HG03175 (cell line): ENCODE measurements at regions not wholly inside any gene's neighbourhood (a gene's known extent, or its start where the extent isn't known, plus 50 kb on each side); places are given as distances from the start of the nearest gene placed in this dataset.
"Not testable (repeated sequence)": the region's sequence is repeated elsewhere in the genome, so short reads cannot be mapped to it uniquely, and the experiment has no call there.

ENCODE experiments used
- ATAC-seq: cut with Tn5 transposase; IDR thresholded peaks from one replicate; pipeline ENCODE4 v1.9.1; 2021; ENCODE audit warnings: mild to moderate bottlenecking, moderate library complexity; ENCODE audit not compliant: unreplicated experiment

DNA sequence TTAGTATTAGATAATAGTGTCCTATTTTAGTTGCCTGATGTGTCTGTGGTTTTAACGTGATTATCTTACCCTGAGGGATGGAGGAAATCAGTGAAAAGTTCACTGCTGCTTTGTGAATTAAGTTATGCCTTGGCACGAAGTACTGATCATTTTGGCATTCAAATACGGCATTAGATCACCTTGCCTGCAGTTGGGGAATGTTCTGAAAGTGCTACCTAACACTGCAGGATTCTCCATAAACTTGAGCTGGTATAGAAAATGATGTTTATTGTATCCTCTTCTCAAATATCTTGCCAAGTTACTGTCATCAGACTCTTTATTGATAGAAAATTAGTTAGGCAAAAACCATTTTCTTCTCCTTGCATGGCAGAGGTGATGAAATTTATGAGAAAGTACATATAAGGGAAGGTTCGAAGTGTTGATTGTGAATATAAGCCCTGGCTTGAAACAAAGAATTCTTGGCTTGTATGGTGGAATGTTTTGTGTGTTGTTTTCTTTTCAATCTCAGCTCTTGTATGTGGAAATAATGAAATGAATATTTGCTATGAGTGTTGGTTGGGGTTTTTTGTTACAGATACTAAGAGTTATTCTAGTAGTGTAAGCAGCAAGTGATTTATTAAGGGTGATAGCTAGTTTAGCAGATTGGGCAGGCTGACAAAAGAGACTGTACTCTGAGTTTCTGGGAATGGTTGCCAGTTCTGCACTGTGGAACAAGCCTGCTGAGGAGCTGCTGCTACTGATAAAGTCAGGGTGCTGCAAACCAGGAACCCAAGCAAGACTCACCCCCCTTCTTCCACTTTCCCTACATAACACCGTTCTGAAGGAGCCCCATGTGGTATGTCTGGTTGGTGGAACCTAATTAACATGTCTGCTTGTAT is 448.3 kb downstream of the PCNX1 start:
- ATAC-seq = no peak

DNA sequence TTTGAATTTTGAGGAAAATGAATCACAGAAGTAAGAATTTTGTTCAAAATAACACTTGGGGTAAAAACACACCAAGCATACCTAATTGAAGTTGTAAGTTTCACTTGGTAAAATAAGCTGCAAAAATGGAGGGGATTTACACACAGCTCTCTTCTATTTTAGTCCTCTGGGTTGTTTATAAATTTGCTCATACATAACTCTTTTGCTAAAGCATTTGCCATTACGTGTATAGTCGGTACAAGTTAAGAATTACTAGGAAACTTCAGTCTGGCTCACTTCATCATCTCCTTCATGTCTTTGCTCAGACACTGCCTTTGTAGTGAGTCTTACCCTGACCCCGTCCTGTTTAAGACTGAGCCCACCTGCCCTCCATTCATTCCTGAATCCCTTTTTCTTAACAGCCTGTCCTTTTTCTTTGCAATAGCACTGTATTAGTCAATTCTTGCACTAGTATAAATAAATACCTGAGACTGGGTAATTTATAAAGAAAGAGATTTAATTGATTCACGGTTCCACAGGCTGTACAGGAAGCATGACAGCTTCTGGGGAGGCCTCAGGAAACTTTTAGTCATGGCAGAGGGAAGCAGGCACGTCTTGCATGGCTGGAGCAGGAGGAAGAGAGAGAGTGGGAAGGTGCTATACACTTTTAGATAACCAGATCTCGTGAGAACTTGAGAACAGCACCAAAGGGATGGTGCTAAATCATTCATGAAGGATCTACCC is 451.1 kb downstream of the PCNX1 start:
- ATAC-seq = no peak

DNA sequence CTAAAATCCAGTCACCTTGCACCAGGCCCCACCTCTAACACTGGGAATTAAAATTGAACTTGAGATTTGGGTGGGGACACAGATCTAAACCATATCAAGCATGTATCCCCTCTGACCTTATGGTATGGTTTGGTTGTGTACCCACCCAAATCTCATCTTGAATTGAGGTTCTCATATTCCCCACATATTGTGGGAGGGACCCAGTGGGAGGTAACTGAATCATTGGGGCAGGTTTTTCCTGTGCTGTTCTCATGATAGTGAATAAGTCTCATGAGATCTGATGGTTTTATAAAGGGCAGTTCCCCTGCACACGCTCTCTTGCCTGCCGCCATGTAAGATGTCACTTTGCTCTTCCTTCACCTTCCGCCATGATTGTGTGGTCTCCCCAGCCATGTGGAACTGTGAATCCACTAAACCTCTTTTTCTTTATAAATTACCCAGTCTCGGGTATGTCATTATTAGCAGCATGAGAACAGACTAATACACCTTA is 451.7 kb downstream of the PCNX1 start:
- not testable (repeated sequence) for ATAC-seq

DNA sequence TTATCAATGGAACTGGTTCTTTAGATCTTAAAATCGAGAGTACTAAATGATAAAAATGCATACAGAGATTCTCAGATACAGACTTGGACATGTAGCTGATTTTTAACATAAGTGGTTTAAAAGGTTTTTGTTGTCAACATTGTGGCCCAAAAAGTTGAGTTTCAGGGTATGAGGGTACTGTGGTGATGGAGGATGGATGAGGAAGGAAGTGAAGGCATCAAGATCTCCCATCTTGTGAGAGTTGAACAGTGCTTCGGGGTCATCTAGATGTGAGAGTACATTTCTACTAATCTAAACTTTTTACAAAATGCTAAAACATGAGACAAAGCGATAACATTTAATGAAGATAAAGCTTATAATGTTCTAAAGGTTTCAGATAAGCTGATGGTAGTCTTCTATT is 452.6 kb downstream of the PCNX1 start:
- no peak for ATAC-seq

DNA sequence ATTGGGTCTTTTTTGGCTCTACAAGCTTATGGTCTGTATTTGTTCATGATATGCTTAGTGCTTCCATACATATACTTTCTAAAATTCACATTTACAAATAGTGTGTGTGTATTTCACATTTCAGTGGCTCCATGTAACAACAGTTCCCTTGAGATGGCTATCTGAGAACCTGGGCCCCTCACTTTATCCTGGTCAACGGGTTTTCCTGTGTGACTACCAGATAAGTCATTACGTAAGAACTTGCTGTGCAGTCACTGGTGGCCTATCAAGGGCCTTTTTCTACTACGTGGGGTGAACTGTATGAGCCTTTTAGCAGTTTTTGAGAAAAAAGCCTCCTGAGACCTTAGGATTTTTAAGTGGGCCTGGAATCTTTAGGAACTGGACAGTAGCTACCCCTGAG is 454.1 kb downstream of the PCNX1 start:
- no peak for ATAC-seq

DNA sequence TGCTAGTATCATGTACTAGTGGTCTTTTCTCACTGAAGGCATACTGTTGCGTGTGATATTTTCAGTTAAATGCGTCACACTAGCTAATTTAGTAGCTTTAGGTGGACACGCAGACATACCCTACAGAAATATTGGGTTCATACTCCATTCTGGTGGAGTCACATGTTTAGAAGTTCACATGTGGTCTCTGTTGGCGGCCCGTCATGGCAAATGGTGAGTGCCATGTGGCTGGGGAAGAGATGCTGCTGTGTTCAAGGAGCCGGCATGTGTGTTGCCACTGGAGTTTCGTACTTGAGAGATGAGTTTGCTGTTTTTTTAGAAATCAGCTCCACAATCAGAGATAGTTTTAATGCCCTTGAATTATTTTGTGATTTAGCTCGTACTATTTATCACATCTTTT is 454.6 kb downstream of the PCNX1 start:
- ATAC-seq = no peak

DNA sequence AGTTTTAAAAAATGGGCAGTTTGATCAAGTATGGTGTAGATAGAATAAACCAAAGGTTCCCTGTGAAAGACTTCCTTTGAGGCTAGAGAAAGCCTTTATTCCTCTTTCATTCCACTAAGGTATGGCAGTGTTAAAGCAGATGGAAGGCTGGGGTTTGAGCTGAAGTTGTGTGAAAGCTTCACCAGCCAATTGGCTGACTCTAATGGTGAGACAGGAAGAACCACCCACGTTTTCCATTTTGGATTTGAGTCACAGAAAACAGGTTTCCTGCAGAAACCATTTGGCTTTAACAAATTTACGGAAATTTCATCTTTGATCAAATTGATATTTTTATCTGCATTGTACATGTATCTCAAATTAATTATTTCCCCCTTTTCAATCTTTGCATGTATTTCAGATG is 455.0 kb downstream of the PCNX1 start:
- no peak for ATAC-seq

DNA sequence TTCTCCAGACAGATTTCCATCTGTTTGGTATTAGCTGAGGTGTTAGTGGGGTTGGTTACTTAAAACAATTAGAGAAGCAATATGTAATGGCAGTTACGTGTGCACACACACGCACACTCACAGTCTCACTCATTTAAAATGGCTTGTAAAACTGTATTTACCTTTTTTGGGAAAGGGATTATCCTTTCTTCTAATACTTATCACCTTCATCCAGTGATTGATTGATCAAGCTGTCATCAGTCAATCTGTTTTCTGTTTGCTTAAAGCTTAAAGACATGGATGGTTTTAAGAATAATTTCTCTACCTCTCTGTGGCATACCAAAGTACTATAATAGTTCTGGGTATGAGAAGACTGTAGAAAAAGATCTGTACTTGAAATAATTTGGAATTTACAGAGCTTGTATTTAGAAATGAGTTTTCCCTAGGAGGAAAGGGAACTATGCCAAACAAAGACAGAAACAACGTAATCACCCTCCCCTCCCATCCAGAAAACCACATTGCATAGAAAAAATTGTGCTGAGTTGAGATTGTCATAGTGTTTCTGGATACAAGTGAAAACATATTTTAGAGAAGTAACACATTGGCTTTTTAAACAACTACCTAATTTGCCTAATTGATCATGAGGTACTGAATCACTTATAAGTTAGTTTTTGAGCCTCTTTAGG is 455.8 kb downstream of the PCNX1 start:
- peak; percentile 64 for ATAC-seq

DNA sequence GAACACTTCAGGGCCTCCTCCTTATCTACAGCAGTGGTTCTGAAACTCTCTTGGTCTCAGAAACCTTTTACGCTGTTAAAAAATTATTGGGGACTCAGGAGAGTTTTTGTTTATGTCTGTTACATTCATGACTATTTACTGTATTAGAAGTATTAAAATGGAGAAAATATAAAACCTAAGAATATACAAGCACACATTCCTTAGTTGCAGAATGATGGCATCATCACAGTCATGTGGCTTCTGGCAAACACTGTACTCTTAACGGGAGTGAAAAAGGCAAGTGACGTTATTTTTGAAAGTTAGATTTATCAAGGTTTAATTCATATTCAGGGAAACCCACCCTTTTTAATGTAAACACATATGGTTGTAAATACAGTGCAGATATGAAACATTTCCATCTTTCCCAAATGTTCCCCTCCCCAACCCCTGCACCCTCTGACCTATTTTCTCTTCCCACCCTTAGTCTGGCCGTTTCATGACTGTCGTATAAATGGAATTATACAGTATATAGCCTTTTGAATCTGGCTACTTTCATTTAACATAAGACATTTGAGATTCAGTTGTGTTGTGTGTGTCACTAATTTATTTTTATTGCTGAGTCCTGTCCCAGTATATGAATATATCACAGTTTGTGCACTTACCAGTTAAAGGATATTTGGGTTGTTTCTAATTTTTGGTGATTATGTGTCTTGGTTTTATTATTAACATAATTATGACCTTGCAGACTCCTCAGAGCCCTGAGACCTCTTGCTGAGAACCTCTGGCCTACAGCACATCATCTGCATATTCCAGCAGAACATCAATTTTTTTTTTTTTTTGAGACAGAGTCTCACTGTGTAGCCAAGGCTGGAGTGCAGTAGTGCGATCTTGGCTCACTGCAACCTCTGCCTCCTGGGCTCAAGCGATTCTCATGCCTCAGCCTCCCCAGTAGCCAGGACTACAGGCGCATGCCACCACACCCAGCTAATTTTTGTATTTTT is 457.0 kb downstream of the PCNX1 start:
- no peak for ATAC-seq

DNA sequence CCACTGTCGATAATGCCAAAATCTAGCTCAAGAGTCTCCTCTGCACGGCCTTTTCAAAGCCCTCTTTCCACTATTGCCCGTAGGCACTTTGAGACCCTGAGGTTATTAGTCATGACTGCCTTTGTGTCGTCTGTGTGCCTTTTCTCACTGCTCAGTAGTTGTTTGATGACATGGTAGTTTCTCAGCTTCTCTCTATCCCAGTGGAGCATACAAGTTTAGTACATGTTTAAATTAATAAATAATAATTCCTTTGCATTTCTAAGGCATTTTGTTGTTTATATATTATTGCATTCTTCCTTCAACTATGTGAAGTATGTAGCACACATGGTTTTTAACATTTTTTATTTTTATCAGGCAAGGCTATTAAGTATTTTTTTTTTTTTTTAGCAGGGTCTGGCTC is 458.1 kb downstream of the PCNX1 start:
- no peak for ATAC-seq

DNA sequence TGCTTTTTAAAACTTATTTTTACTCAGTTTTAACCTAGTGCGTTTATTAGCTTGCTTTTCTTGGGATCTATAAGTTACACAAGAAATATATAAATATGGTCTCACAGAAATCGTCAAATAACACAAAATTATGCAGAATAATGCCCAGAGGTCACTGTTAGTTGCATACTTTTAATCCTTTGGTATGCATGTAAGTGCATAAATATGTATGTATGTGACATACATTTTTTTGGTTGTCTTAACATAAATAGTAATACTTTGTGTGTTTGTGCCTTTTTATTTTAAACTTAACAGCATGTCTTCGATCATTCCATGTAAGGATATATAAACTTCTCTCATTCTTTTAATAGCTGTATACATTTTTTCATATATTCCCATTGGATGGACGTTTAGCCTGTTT is 459.6 kb downstream of the PCNX1 start:
- ATAC-seq = no peak

DNA sequence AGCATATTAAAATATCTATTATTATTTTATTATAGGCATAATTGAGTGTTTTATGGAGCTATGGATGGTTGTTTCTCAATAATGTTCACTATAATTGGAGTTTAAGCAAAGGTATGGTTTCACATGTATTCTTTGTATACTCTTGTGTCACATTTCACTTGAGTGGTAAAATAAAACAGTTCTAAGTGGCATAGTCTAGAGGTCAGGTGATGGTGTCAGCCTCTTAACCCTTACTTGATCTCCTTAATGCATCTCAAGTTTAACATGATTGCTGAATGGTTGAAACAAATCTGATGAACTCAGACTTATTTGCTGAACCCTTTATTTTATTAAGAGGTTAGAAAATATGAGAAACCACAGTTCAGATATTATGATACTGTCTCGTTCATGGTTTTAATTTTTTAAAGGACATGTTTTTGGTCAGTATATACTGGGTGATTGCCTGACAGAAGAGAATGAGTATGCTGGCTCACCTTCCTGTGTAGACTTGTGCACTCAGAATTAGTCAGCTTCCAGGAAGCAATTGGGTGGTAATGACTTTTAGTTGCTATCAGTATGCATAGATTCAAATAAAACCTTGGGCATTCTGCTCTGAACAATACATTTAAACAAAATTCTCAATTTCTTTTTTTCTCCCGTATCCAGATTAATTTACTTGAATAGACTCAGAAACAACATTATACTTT is 464.6 kb downstream of the PCNX1 start:
- ATAC-seq = peak; percentile 56

DNA sequence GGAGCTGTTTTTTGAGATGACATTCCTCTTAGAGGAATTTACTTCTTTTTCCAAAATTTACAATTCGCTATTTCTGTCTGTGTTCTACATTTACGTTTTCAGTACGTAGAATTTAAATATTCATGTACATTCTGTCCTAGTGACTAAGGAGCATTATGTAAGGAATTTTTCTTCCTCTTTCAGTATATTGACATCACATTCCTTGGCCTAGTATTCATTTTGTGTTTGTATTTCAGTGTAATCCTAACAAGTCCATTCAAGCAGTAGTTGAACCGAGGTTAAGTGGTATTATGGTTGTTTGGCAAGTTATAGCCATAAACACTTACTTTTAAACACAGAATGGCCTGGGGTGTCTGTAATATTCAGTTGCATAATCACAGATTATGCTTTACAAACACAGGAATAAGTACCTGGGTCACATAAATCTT is 465.2 kb downstream of the PCNX1 start:
- no peak for ATAC-seq

DNA sequence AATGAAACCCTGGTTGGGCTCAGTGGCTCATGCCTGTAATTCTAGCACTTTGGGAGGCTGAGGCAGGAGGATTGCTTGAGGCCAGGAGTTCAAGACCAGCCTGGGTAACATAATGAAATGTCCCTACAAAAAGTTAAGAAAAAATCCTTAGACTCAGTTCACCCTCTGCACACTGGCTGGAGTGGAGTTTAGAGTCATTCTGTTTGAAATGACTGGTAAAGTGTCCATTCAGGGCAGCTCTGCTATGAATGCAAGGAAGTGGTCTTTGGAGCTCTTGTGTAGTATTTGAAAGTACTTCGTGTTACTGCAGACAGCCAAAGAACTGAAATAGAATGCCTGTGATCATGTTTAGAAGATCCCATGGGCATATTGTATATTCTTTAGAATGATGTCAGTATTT is 466.5 kb downstream of the PCNX1 start:
- ATAC-seq = no peak

DNA sequence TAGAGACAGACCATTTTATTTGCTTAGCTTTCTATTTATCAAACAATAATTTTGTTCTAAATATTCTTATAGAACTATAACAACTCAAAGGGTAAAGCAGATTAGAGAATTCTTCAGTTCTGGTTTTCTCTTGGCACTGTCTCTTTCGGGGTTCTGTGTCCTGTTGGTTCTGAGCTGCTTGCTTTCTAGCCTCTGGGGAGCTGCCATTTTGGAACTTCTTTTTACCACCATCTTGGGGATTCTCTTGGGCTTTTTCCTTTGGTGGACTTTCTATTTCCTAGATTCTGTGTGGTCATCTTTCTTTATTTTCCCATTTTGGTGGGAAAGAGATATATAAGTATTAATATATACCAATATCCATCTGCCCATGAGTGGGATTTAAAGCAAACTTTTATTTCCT is 467.7 kb downstream of the PCNX1 start:
- ATAC-seq = no peak

DNA sequence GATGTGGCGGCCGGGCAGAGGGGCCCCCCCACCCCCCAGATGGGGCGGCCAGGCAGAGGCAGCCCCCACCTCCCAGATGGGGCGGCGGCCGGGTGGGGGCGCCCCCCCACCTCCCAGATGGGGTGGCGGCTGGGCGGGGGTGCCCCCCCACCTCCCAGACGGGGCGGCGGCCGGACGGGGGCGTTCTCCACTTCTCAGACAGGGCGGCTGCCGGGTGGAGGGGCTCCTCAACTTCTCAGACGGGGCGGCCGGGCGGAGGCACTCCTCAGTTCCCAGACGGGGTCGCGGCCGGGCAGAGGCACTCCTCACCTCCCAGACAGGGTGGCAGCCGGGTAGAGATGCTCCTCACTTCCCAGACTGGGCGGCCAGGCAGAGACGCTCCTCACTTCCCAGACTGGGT is 469.8 kb downstream of the PCNX1 start:
- ATAC-seq = no peak

DNA sequence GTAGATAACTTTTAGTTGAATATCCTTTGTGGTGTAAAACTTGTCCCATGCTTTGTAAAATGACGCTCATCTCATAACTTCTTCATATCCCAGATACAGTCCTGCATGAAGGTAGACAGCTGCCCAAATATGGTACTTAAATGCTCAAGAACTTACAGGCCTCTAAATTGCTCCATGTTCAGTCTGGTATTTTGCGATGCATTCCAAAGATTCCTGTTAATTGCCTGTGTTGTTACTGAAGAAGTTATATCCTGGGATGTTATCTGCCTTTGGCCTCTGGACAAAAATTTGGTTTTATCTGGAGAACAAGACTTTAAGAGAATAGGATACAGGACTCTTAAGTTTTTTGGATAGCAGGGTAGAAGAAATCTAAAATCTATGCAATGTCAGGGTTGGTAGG is 473.0 kb downstream of the PCNX1 start:
- ATAC-seq = no peak

DNA sequence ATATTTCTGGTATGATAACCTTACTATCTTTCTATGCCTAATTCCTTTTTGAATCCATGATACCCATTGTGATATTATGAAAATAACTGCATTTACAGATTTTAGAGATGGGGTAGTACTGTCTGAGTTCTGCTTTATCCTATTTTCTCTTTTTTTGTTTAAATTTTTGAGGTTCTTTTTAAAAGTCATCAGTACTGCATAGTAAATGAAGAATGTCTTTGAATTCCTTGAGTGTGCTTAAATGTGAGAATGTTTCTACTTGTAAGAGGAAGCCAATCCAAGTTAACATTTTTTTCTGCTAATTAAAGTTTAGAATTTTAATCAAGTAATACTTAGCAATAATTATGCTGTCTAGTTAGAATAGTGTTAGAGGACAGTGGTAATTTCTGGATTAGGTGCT is 474.6 kb downstream of the PCNX1 start:
- no peak for ATAC-seq

DNA sequence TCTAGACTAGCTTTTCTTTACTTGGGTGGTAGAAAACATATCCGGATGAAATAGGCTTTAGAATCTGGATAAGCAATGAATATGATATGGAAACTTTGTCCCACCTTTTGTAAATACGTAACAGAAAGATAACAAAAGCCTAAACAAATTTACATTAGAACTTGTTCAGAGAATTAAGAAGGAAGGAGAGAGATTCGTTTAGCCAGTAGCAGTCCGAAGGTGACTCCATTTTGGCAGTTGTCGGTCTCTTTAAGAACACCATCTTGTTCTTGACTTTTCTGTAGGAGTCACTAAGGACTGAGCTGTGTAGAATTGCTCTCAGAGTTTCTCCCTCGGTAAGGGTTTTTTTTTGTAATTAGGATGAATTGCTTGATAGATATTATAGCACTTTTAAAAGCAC is 475.1 kb downstream of the PCNX1 start:
- ATAC-seq = no peak

DNA sequence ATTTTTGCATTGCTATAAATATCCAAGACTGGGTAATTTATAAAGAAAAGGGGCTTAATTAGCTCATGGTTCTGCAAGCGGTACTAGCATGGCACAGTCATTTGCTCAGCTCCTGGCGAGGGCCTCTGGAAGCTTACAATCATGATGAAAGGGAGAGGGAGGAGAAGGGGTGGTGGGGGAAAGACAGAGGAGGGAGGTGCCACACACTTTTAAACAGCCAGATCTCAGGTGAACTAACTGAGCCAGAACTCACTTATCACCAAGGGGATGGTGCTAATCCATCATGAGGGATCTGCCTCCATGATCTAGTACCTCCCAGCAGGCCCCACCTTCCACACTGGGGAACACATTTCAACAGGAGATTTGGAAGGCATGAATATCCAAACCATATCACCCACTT is 476.3 kb downstream of the PCNX1 start:
- ATAC-seq = no peak
